K562 (cell line): ENCODE measurements at regions not wholly inside any gene's neighbourhood (a gene's known extent, or its start where the extent isn't known, plus 50 kb on each side); places are given as distances from the start of the nearest gene placed in this dataset.

Experiments
- ATAC-seq: fragments of 200-7000 bp; cut with Tn5 transposase; 3 replicates; pipeline ENCODE4 v1.9.1; 2020; ENCODE audit warnings: moderate library complexity
- BruUV-seq: library from RNA; stranded (reverse); fragments of 400-500 nt; replicated peaks from 2 replicates; lab custom pipeline; 2021; lab: Mats Ljungman, UMichigan
- CTCF ChIA-PET: fragments of 300-600 bp; formaldehyde crosslinking; extraction: SDS; loops from one replicate; lab custom pipeline; 2021; ENCODE audit warnings: low intra/inter-chr PET ratio; lab: Yijun Ruan, JAX
- POLR2A ChIA-PET: fragments of 300-600, 350-650 bp; sonication (Branson Sonifier 250); formaldehyde crosslinking; extraction: SDS; loops from one replicate; lab custom pipeline; 2021; ENCODE audit warnings: antibody characterized with exemption, inconsistent platforms; lab: Yijun Ruan, JAX
- DNase-seq, 4 experiments: peaks; one replicate each; pipeline versions ENCODE4 v3.0.0 to v3.0.0-alpha.2; 2011 to 2018; ENCODE audit warnings: low spot score in 3 of 4, mixed read lengths in 3 of 4; ENCODE audit errors: extremely low read depth in 1 of 4
- FAIRE-seq: peaks from 2 replicates; lab custom pipeline; 2011; peaks lifted over from hg19 to GRCh38; lab: Jason Lieb, UNC
- H2AFZ ChIP-seq: 2 replicates; pipeline ENCODE4 v1.6.0; 2011; ENCODE audit warnings: low read depth, low read length, control low read depth, inconsistent platforms
- H3K27ac ChIP-seq: fragments of 200-600 bp; 3 replicates; pipeline ENCODE4 v1.8.0; 2011; ENCODE audit warnings: low read depth, mild to moderate bottlenecking, control low read depth, inconsistent platforms, low read length, moderate library complexity, mixed read lengths; ENCODE audit errors: extremely low read depth
- H3K27me3 ChIP-seq, 2 experiments: fragments of 300-600 bp in 1 of 2; 2 replicates in 1 of 2; 3 replicates in 1 of 2; pipeline versions ENCODE4 v1.6.0 to v1.8.0; 2011; ENCODE audit warnings: inconsistent platforms in 2 of 2, low read length in 2 of 2, mild to moderate bottlenecking in 1 of 2, mixed read lengths in 1 of 2, moderate library complexity in 1 of 2; ENCODE audit not compliant: control insufficient read depth in 2 of 2, insufficient read depth in 2 of 2
- H3K36me3 ChIP-seq: fragments of 300-600 bp; 3 replicates; pipeline ENCODE4 v1.8.0; 2011; ENCODE audit warnings: mild to moderate bottlenecking, low read length, inconsistent platforms; ENCODE audit not compliant: control insufficient read depth, insufficient read depth
- H3K4me1 ChIP-seq, 2 experiments: fragments of 200-600 bp in 1 of 2; replicated peaks in 1 of 2; 2 replicates in 1 of 2; 3 replicates in 1 of 2; pipeline versions ENCODE4 v1.5.1 to v1.8.0; 2011; ENCODE audit warnings: inconsistent platforms in 2 of 2, low read length in 2 of 2, mild to moderate bottlenecking in 1 of 2, mixed read lengths in 1 of 2, moderate library complexity in 1 of 2; ENCODE audit not compliant: control insufficient read depth in 2 of 2, insufficient read depth in 2 of 2
- H3K4me2 ChIP-seq: 2 replicates; pipeline ENCODE4 v1.6.1; 2011; ENCODE audit warnings: low read length, control low read depth, inconsistent platforms, mixed read lengths; ENCODE audit not compliant: insufficient read depth
- H3K4me3 ChIP-seq: fragments of 200-600 bp; sonication (generic), shearing (Covaris generic); 2 replicates; pipeline ENCODE4 v1.5.1; 2016; ENCODE audit warnings: control low read depth, inconsistent platforms
- H3K79me2 ChIP-seq: fragments of 200-600 bp; 3 replicates; pipeline ENCODE4 v1.8.0; 2011; ENCODE audit warnings: low read length, inconsistent platforms; ENCODE audit not compliant: control insufficient read depth, insufficient read depth
- H3K9ac ChIP-seq, 2 experiments: 2 replicates each; pipeline versions ENCODE4 v1.6.0 to v1.6.1; 2011; ENCODE audit warnings: low read depth in 2 of 2, low read length in 2 of 2, control low read depth in 1 of 2, inconsistent platforms in 1 of 2, mild to moderate bottlenecking in 1 of 2, mixed read lengths in 1 of 2; ENCODE audit not compliant: insufficient read depth in 1 of 2
- H3K9me1 ChIP-seq: one replicate; pipeline ENCODE4 v1.6.0; 2011; ENCODE audit warnings: inconsistent platforms, mild to moderate bottlenecking, low read length, moderate library complexity; ENCODE audit not compliant: control insufficient read depth, insufficient read depth
- H3K9me3 ChIP-seq: replicated peaks from 2 replicates; pipeline ENCODE4 v1.5.1; 2011; ENCODE audit warnings: low read depth, low read length, inconsistent platforms; ENCODE audit not compliant: control insufficient read depth, insufficient read depth
- H4K20me1 ChIP-seq: replicated peaks from 2 replicates; pipeline ENCODE4 v1.6.1; 2011; ENCODE audit warnings: low read length, inconsistent platforms, mixed read lengths; ENCODE audit not compliant: control insufficient read depth, insufficient read depth
- AFF1 ChIP-seq, 2 experiments: fragments of 450-650 bp; IDR thresholded peaks; 2 replicates each; pipeline ENCODE4 v1.6.1; 2018; ENCODE audit warnings: mild to moderate bottlenecking in 2 of 2, low read depth in 1 of 2; ENCODE audit not compliant: partially characterized antibody in 2 of 2
- CCAR2 ChIP-seq: fragments of 200-400 bp; formaldehyde crosslinking; IDR thresholded peaks from 2 replicates; pipeline ENCODE4 v1.6.1; 2017; ENCODE audit warnings: mild to moderate bottlenecking, low read depth, low read length
- SREBF1 ChIP-seq: fragments of 150-350 bp; IDR thresholded peaks from 2 replicates; pipeline ENCODE4 v1.6.1; 2014; ENCODE audit warnings: antibody characterized with exemption, low read depth, low read length, borderline replicate concordance
- ZNF217 ChIP-seq: sonication (generic); formaldehyde crosslinking; IDR thresholded peaks from 2 replicates; pipeline ENCODE4 v1.8.0; 2022; ENCODE audit warnings: mild to moderate bottlenecking, missing genetic modification reagents
- ZNF324 ChIP-seq: fragments of 250-450 bp; sonication (Bioruptor Pico); IDR thresholded peaks from 2 replicates; pipeline ENCODE4 v1.4.0; 2020; ENCODE audit warnings: mild to moderate bottlenecking
- ZNF507 ChIP-seq: conservative IDR thresholded peaks from 2 replicates; pipeline ENCODE4 v1.6.1; 2017; ENCODE audit warnings: missing genetic modification characterization, missing compliant biosample characterization
- WGBS: fragments of 100-300 bp; shearing (Covaris generic); methylation state at CpG from one replicate; pipeline ENCODE4 v1.1.6; 2016; ENCODE audit warnings: low coverage, mixed read lengths; ENCODE audit not compliant: insufficient coverage; ENCODE audit errors: missing lambda C conversion rate; 5-methylcytosine and 5-hydroxymethylcytosine counted together
- in situ Hi-C: fragments of 300-500 bp; cut with MboI; formaldehyde crosslinking; loops from 4 replicates; pipeline ENCODE4 v1.15.0; 2018; ENCODE audit warnings: inconsistent platforms, mixed read lengths
- intact Hi-C: fragments of 100-400 bp; cut with micrococcal nuclease; formaldehyde crosslinking; loops from 2 replicates; pipeline ENCODE4 v1.14.2; 2022

GRCh38 chr18:40607542-40608148 lies 1347.4 kb upstream of the PIK3C3 start (continued):
- no peak for TF ChIP-seq ZNF217
- no peak for TF ChIP-seq ZNF324 (CRISPR knock-in tag)
- no peak for TF ChIP-seq ZNF507 (tag)
- TF ChIP-seq AFF1 (IDR thresholded peaks at IDR 0.05; ENCODE audit: low read depth in 1 of 2, partially characterized antibody in 2 of 2): no peak
- TF ChIP-seq SREBF1: no peak

GRCh38 chr18:40606996-40607395 lies 1348.0 kb upstream of the PIK3C3 start:
- H3K9me1 ChIP-seq: no peaks in the 10 kb centered on the region
- H3K9ac ChIP-seq: no peak overlapping the region
- WGBS: 0% methylated on average over 1 of the region's 1 CpG
- no peak overlapping the region for H3K4me2 ChIP-seq
- no peaks in the 10 kb centered on the region for H3K9me3 ChIP-seq
- in situ Hi-C loops: no loop called here
- DNase-seq: no peak
- no peak for TF ChIP-seq CCAR2
- H4K20me1 ChIP-seq: no peaks in the 10 kb centered on the region
- no peak overlapping the region for H3K27ac ChIP-seq
- H2AFZ ChIP-seq: no peak overlapping the region
- no peak for ATAC-seq
- no peaks in the 10 kb centered on the region for H3K36me3 ChIP-seq
- no TSS peak for BruUV-seq
- ChIA-PET POLR2A (no interaction called here), CTCF (no interaction called here)
- no peaks in the 10 kb centered on the region for H3K27me3 ChIP-seq
- FAIRE-seq: no peak
- H3K4me1 ChIP-seq: no peaks in the 10 kb centered on the region
- intact Hi-C loops: no loop called here
- no peak overlapping the region for H3K4me3 ChIP-seq
- H3K79me2 ChIP-seq: no peaks in the 10 kb centered on the region
